Thyroid gland (tissue), 4 donors: ENCODE measurements at regions not wholly inside any gene's neighbourhood (a gene's known extent, or its start where the extent isn't known, plus 50 kb on each side); places are given as distances from the start of the nearest gene placed in this dataset.
A peak's percentile ranks its signal among the peaks of the same experiment; 100 is the strongest.

Source experiments
- DNase-seq, 2 donors: peaks; one replicate each; pipeline ENCODE4 v3.0.0-alpha.2; 2019
- H3K27ac ChIP-seq, 3 donors: fragments of 200-600 bp; sonication (generic); 1 replicate in 2 of 3; 2 replicates in 1 of 3; pipeline ENCODE4 v1.5.1; 2016 to 2019; ENCODE audit warnings: mild to moderate bottlenecking in 1 of 3, moderate library complexity in 1 of 3
- H3K27me3 ChIP-seq: fragments of 200-600 bp; sonication (generic); one replicate; pipeline ENCODE4 v1.5.1; 2019
- H3K36me3 ChIP-seq, 2 donors: fragments of 200-600 bp; sonication (generic); one replicate each; pipeline ENCODE4 v1.5.1; 2016 to 2019
- H3K4me1 ChIP-seq, 2 donors: fragments of 200-600 bp; sonication (generic); one replicate each; pipeline ENCODE4 v1.5.1; 2017 to 2019
- H3K4me3 ChIP-seq, 3 donors: fragments of 200-600 bp; sonication (generic); replicated peaks in 1 of 3; 1 replicate in 2 of 3; 2 replicates in 1 of 3; pipeline ENCODE4 v1.5.1; 2016; ENCODE audit warnings: mild to moderate bottlenecking in 1 of 3
- H3K9me3 ChIP-seq: fragments of 200-600 bp; sonication (generic); one replicate; pipeline ENCODE4 v1.5.1; 2017
- POLR2A ChIP-seq, 2 donors: fragments of 450-650 bp; IDR thresholded peaks; one replicate each; pipeline ENCODE4 v1.6.1; 2017; ENCODE audit warnings: antibody characterized with exemption in 2 of 2, mild to moderate bottlenecking in 2 of 2, moderate library complexity in 1 of 2
- WGBS, 2 donors: methylation state at CpG; one replicate each; pipeline ENCODE4 v1.1.5; 2017; 5-methylcytosine and 5-hydroxymethylcytosine counted together
- intact Hi-C: fragments of 100-400 bp; cut with DNase I; formaldehyde crosslinking; loops from one replicate; pipeline ENCODE4 v1.15.1; 2023
- TF ChIP-seq, protein P1 (sequence below), 6 experiments: fragments of 200-600 bp in 3 of 6; fragments of 450-650 bp in 3 of 6; sonication (generic) in 3 of 6; IDR thresholded peaks; one replicate each; pipeline ENCODE4 v1.5.1; 2016 to 2019; ENCODE audit warnings: antibody characterized with exemption in 6 of 6, mild to moderate bottlenecking in 2 of 6, inconsistent platforms in 1 of 6, moderate library complexity in 1 of 6

DNA sequence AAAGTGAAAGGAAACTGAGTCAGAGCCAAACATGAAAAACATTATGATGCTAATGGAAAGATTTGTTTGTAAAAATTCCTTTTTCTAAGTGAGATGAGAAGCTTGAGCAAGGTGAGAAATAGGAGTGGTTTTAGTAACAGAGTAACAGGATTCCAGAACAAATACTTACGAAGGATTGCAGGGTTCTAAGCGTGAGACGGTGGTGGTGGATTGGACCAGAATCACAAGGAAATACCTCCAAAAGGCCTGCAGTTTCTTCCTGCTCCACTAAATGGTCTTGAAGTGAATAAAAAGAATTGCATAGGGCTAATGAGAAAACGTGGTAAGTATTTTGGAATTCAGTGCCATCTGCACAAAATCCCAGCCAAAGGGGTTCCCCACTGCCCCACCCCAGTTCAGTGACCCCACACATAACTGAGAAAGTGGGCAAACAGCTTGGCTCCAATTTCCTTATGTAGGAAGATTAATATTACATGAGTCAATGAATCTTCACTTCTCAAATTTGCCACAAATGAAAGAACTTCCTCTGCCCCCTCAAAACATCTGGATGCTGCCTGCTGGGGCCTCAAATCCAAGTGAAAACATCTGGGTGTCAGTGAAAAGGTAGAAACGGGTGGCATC is 283.8 kb upstream of the NR2F2 start:
- no peak for TF ChIP-seq POLR2A (IDR thresholded peaks at IDR 0.05)
- TF ChIP-seq, protein P1, sequence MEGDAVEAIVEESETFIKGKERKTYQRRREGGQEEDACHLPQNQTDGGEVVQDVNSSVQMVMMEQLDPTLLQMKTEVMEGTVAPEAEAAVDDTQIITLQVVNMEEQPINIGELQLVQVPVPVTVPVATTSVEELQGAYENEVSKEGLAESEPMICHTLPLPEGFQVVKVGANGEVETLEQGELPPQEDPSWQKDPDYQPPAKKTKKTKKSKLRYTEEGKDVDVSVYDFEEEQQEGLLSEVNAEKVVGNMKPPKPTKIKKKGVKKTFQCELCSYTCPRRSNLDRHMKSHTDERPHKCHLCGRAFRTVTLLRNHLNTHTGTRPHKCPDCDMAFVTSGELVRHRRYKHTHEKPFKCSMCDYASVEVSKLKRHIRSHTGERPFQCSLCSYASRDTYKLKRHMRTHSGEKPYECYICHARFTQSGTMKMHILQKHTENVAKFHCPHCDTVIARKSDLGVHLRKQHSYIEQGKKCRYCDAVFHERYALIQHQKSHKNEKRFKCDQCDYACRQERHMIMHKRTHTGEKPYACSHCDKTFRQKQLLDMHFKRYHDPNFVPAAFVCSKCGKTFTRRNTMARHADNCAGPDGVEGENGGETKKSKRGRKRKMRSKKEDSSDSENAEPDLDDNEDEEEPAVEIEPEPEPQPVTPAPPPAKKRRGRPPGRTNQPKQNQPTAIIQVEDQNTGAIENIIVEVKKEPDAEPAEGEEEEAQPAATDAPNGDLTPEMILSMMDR (IDR thresholded peaks at IDR 0.05), result no peak
- H3K9me3 ChIP-seq, result no peaks in the 10 kb centered on the region
- no peaks in the 10 kb centered on the region for H3K36me3 ChIP-seq
- H3K4me3 ChIP-seq, result no peak overlapping the region
- WGBS, 2 donors, result 80 to 83% methylated on average over 5 of the region's 5 CpGs
- intact Hi-C loops, result no loop called here
- DNase-seq, result no peak
- no peak overlapping the region for H3K27ac ChIP-seq
- H3K27me3 ChIP-seq, result no peaks in the 10 kb centered on the region
- H3K4me1 ChIP-seq, result no peaks in the 10 kb centered on the region

DNA sequence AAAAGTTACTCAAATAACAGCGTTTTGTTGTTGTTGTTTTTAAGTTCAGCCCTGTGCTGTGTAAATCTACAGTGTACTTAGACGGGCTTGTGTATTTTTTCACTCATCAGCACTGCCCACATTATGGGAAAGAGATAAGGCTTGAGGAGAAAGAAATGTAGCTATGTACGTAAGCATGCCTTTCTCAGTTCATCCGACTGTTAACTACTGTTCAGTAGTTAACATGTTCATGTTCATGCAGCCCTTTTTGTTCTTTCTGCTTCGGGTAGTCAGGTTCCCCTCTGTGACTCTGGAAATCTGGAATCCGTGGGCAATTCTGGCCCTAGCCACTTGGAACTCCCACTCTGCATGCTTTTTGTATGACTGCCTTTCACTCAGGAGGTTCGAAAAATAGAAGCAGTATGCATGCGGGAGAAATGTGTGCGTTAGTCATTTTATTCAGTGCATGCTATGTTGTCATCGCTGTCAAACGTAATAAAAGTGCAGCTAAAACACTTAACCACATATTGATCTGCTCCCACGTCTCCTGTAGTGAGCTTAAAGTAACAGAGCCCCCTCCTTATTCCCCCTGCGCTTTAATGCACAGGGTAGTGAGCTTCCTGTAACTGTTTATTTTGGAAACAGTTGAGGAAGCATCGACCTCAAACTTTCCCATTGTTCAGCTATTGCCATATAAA is 283.1 kb upstream of the NR2F2 start:
- Histone ChIP-seq H3K9me3 (no peaks in the 10 kb centered on the region), H3K27ac (peak overlapping the region in 1 of 3 donors; percentile 23), H3K27me3 (no peaks in the 10 kb centered on the region), H3K4me3 (no peak overlapping the region), H3K36me3 (no peaks in the 10 kb centered on the region), H3K4me1 (no peaks in the 10 kb centered on the region)
- 25 to 26% methylated on average over 14 of the region's 14 CpGs for WGBS, 2 donors
- TF ChIP-seq POLR2A (IDR thresholded peaks at IDR 0.05), result no peak
- TF ChIP-seq, protein P1 (IDR thresholded peaks at IDR 0.05), result no peak
- no peak for DNase-seq
- intact Hi-C loops, result no loop called here

DNA sequence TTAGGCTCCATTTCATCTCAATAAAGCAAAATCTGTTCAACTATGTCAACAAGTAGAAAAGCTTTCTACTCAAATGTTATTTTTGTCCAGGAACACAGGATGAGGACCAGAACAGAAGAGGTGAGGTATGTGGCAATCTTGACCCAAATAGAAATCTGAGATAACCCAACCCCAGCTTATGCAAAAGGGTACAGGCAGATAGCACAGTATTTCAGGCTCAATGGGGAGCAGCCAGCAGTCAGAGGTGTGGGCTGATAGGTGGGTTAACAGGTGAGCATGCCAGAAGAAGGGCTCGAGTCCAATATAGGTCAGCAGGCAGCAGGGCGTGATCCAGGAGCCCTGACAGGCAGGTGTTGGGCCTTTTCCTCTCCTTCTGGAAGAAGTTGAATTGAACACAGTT is 281.2 kb upstream of the NR2F2 start:
- intact Hi-C loops, result no loop called here
- no peak for DNase-seq
- Histone ChIP-seq H3K9me3 (no peaks in the 10 kb centered on the region), H3K27ac (no peak overlapping the region), H3K4me3 (no peak overlapping the region), H3K36me3 (no peaks in the 10 kb centered on the region), H3K4me1 (peaks cover 6 to 9% of the 10 kb centered on the region in 2 donors), H3K27me3 (no peaks in the 10 kb centered on the region)
- TF ChIP-seq, protein P1 (IDR thresholded peaks at IDR 0.05), result no peak
- TF ChIP-seq POLR2A (IDR thresholded peaks at IDR 0.05), result no peak
- WGBS, 2 donors, result 60 to 65% methylated on average over 2 of the region's 2 CpGs

DNA sequence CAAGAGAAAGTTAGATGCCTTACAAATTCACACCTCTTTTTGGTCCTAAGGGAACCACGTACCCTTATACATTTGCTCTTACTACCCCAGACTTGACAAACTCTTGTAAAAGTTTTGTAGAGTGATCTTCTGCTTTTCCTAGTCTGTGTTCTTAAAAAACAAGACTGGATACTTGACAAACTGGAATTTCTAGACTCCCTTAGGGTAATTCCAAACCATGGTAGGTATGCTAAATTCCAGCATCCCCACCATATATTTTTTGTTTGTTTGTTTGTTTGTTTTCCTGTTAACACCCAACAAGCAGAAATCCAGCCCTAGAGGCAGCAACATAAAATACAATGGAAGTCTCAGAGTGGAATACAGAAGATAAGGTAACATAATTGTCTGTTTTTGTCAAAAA is 280.7 kb upstream of the NR2F2 start:
- intact Hi-C loops, result no loop called here
- 84 to 90% methylated on average over 1 of the region's 1 CpG for WGBS, 2 donors
- H3K27ac ChIP-seq, result no peak overlapping the region
- H3K4me1 ChIP-seq, result peaks cover 6 to 9% of the 10 kb centered on the region in 2 donors
- H3K9me3 ChIP-seq, result no peaks in the 10 kb centered on the region
- TF ChIP-seq POLR2A (IDR thresholded peaks at IDR 0.05), result no peak
- TF ChIP-seq, protein P1 (IDR thresholded peaks at IDR 0.05), result no peak
- H3K4me3 ChIP-seq, result no peak overlapping the region
- no peaks in the 10 kb centered on the region for H3K36me3 ChIP-seq
- no peaks in the 10 kb centered on the region for H3K27me3 ChIP-seq
- DNase-seq, result no peak

DNA sequence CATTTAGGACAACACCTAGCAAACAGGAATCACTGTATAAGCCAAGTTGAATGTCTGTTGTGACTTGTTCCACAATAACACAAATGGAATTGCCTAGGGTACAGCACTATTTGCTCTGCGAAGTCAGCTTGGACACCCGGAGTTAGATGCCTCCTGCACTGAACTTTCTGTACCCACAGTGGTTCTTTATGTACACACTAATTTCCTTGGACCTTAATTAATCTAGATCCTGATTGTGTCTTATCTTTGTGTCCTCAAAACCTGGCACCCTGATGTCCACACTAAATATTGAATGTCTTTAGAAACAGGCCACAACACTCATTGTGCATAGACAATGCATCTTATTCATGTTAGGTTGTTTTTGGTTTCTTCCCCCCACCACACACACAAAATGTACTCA is 278.9 kb upstream of the NR2F2 start:
- no peak for TF ChIP-seq POLR2A (IDR thresholded peaks at IDR 0.05)
- TF ChIP-seq, protein P1 (IDR thresholded peaks at IDR 0.05), result no peak
- 92 to 94% methylated on average over 2 of the region's 2 CpGs for WGBS, 2 donors
- intact Hi-C loops, result no loop called here
- H3K27ac ChIP-seq, result no peak overlapping the region
- no peaks in the 10 kb centered on the region for H3K36me3 ChIP-seq
- H3K9me3 ChIP-seq, result no peaks in the 10 kb centered on the region
- H3K4me1 ChIP-seq, result peaks cover 6 to 9% of the 10 kb centered on the region in 2 donors
- DNase-seq, result no peak
- H3K27me3 ChIP-seq, result no peaks in the 10 kb centered on the region
- H3K4me3 ChIP-seq, result no peak overlapping the region
